H54 (cell line): ENCODE measurements at regions not wholly inside any gene's neighbourhood (a gene's known extent, or its start where the extent isn't known, plus 50 kb on each side); places are given as distances from the start of the nearest gene placed in this dataset.
"Not testable (repeated sequence)": the region's sequence is repeated elsewhere in the genome, so short reads cannot be mapped to it uniquely, and the experiment has no call there.

Experiments
- DNase-seq: peaks from one replicate; pipeline ENCODE4 v3.0.0; 2011; ENCODE audit warnings: low spot score, mixed read lengths; ENCODE audit not compliant: insufficient read length
- FAIRE-seq: peaks from 3 replicates; lab custom pipeline; 2011; peaks lifted over from hg19 to GRCh38; lab: Jason Lieb, UNC
- POLR2A ChIP-seq: IDR thresholded peaks from 2 replicates; pipeline ENCODE4 v1.6.1; 2011; ENCODE audit warnings: low read depth, mild to moderate bottlenecking, low read length

GRCh38 chr19:28633319-28634018 lies 579.5 kb downstream of the UQCRFS1 start:
- TF ChIP-seq POLR2A: no peak
- DNase-seq (peak; percentile 42), FAIRE-seq (no peak)

GRCh38 chr19:28632371-28633080 lies 580.4 kb downstream of the UQCRFS1 start:
- DNase-seq: no peak
- no peak for TF ChIP-seq POLR2A
- FAIRE-seq: no peak

- FAIRE-seq: no peak
- no peak for DNase-seq
- no peak for TF ChIP-seq POLR2A
These were observed 581.0 kb downstream of the UQCRFS1 start for GRCh38 chr19:28631961-28632360.

- no peak for DNase-seq
- no peak for TF ChIP-seq POLR2A
- no peak for FAIRE-seq
These were observed 585.3 kb downstream of the UQCRFS1 start for GRCh38 chr19:28627669-28628068.

- DNase-seq, FAIRE-seq: not testable (repeated sequence)
These were observed 586.5 kb downstream of the UQCRFS1 start for GRCh38 chr19:28626407-28626806.

- DNase-seq (no peak), FAIRE-seq (no peak)
- no peak for TF ChIP-seq POLR2A
These were observed 593.0 kb downstream of the UQCRFS1 start for GRCh38 chr19:28619816-28620429.

GRCh38 chr19:28618504-28618903 lies 594.4 kb downstream of the UQCRFS1 start:
- TF ChIP-seq POLR2A: no peak
- FAIRE-seq (no peak), DNase-seq (no peak)

GRCh38 chr19:28615966-28616365 lies 597.0 kb downstream of the UQCRFS1 start:
- DNase-seq: no peak
- no peak for TF ChIP-seq POLR2A
- no peak for FAIRE-seq

- FAIRE-seq (no peak), DNase-seq (no peak)
- TF ChIP-seq POLR2A: no peak
These were observed 597.4 kb downstream of the UQCRFS1 start for GRCh38 chr19:28615546-28615916.

GRCh38 chr19:28614634-28615545 lies 598.1 kb downstream of the UQCRFS1 start:
- no peak for DNase-seq
- TF ChIP-seq POLR2A: no peak
- no peak for FAIRE-seq

- no peak for FAIRE-seq
These were observed 600.6 kb downstream of the UQCRFS1 start for GRCh38 chr19:28612275-28612769.

GRCh38 chr19:28611227-28611914 lies 601.6 kb downstream of the UQCRFS1 start:
- not testable (repeated sequence) for DNase-seq, FAIRE-seq

More at GRCh38 chr19:28612275-28612769, 600.6 kb downstream of the UQCRFS1 start:
- DNase-seq: no peak
- TF ChIP-seq POLR2A: no peak

GRCh38 chr19:28610731-28611130 lies 602.2 kb downstream of the UQCRFS1 start:
- no peak for FAIRE-seq
- no peak for DNase-seq
- TF ChIP-seq POLR2A: no peak
